IPS-18a (cell line): ENCODE measurements at regions not wholly inside any gene's neighbourhood (a gene's known extent, or its start where the extent isn't known, plus 50 kb on each side); places are given as distances from the start of the nearest gene placed in this dataset.

Experiments
- H3K27ac ChIP-seq: one replicate; pipeline ENCODE4 v1.5.1; 2013; ENCODE audit warnings: low read length
- H3K27me3 ChIP-seq: one replicate; pipeline ENCODE4 v1.6.1; 2013; ENCODE audit warnings: mild to moderate bottlenecking, low read length; ENCODE audit not compliant: control insufficient read depth, insufficient read depth
- H3K36me3 ChIP-seq: one replicate; pipeline ENCODE4 v1.6.1; 2013; ENCODE audit warnings: low read depth, low read length; ENCODE audit not compliant: control insufficient read depth
- H3K4me1 ChIP-seq: one replicate; pipeline ENCODE4 v1.6.1; 2013; ENCODE audit warnings: low read depth, low read length; ENCODE audit not compliant: control insufficient read depth
- H3K4me3 ChIP-seq: one replicate; pipeline ENCODE4 v1.5.1; 2013; ENCODE audit warnings: low read length
- H3K9ac ChIP-seq: one replicate; pipeline ENCODE4 v1.6.1; 2013; ENCODE audit warnings: mild to moderate bottlenecking, low read length, moderate library complexity
- H3K9me3 ChIP-seq: one replicate; pipeline ENCODE4 v1.6.1; 2013; ENCODE audit warnings: low read depth, low read length; ENCODE audit not compliant: control insufficient read depth

DNA sequence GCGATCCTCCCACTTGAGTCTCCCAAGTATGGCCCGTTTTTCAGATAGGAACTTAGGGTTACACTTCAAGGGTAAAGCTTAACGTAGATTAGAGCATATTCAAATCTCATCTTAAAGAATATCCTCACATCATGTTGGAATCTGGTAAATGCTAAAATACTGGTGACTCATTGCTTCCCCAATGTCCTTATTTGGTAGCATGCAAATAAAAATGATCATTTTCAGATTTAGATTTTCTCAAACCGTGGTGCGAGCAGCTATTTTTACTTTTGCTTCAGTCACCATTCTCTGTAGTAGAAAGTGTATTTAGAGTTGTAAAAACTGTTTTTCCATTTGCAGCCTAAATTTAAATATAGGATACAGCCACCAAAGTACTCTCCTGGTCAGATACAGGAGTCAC is 101.5 kb upstream of the MAML3 start:
- H3K9me3 ChIP-seq, result no peaks in the 10 kb centered on the region
- peaks cover 20% of the 10 kb centered on the region for H3K4me1 ChIP-seq
- peaks cover 24% of the 10 kb centered on the region for H3K27me3 ChIP-seq
- no peak overlapping the region for H3K4me3 ChIP-seq
- H3K36me3 ChIP-seq, result no peaks in the 10 kb centered on the region
- H3K27ac ChIP-seq, result no peak overlapping the region
- no peak overlapping the region for H3K9ac ChIP-seq

GRCh38 chr4:140254651-140255299 is 100.8 kb upstream of the MAML3 start:
- no peak overlapping the region for H3K9ac ChIP-seq
- peaks cover 20% of the 10 kb centered on the region for H3K4me1 ChIP-seq
- H3K27me3 ChIP-seq, result peaks cover 24% of the 10 kb centered on the region
- H3K36me3 ChIP-seq, result no peaks in the 10 kb centered on the region
- no peak overlapping the region for H3K27ac ChIP-seq
- H3K4me3 ChIP-seq, result no peak overlapping the region
- H3K9me3 ChIP-seq, result no peaks in the 10 kb centered on the region

DNA sequence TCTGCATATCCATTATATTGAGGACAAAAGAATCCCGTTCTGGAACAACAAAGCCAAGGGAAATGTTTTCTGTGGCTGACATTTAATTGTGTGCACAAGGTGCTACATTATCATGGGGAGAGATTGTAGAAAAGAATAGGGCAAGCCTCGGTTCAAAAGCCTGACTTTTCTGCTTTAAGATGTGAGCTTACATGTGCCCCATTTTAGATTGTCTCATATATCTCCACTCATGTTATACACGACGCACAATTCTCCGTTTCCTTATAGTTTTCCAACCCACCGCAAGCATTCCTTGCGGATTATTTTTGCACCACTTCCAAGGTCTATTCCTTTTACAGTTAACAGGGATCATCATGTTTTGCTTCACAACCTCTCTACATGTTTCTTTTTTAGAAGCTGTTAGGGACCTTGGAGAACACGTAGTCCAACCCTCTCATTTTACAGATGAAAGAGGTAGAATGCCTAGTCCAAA is 99.6 kb upstream of the MAML3 start:
- Histone ChIP-seq H3K4me1 (peaks cover 23% of the 10 kb centered on the region), H3K9me3 (no peaks in the 10 kb centered on the region), H3K27ac (no peak overlapping the region), H3K27me3 (peaks cover 24% of the 10 kb centered on the region), H3K9ac (peak overlapping the region; percentile 19), H3K36me3 (no peaks in the 10 kb centered on the region), H3K4me3 (no peak overlapping the region)

DNA sequence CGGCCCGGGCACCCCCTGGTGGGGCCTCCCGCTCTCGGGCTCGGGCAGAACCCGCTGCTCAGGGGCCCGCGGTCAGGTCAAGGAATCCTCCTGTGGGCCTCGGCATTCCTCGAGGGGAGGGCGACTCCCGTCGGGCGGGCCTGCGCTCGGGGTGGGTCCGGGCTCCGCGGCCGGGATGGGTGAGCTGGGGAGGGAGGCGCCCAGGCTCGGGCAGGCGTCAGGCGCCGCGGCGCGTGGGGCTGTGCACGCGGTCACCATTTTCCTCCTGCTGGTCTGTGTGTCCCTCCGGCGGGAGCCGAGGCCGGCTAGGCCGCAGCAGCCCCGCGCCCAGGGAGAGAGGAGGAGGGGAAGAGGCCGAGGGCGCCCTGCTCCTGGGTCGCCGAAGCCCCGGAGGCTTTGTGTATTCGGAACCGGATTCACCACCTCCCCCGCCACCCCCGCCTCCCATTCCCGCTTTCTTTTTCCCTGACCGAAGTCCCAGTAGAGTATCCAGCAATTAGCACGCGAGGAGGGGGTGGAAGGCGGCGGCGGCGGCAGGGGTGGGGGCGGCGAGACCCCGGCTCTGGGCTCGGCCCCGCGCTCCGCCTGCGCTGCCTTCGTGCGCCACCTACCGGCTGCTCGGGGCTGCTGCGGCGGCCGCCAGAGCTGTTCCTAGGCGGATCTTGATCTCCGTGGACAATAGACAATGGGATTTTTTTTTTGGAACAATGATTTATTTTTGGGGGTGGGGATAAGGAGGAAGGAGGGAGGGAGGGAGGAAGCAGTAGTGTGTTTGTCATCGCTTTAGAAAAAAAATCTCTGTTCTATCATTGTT is 99.0 kb upstream of the MAML3 start:
- Histone ChIP-seq H3K27ac (no peak overlapping the region), H3K4me1 (peaks cover 23% of the 10 kb centered on the region)

DNA sequence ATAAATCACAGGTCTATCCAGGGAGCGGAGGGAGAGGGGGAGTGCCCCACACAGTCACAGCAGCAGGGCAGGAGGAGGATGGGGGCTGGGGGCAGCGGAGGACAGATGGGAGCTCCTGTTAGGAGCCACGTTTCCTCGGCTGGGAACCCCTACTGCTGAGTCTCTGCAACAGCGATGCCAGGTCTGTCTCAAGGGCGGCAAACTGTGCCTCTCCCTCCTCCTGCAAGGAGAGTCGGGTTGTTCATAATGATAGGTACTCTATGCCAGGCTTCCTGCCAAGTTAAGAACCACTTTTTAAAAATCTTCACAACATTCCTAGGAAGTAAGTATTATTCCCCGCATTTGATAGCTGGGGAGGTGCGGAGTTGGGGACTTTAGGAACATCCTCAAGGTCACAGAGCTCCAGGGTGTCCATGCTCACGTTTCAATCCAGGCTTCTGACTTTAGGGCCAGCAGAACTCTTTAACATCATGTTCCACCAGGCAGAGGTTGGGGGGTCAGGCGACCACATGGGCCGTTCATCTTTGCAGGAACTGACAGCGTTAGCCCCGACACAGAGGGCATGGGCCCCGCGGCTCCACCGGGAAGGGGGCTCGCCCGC is 98.3 kb upstream of the MAML3 start:
- Histone ChIP-seq H3K27ac (no peak overlapping the region), H3K4me1 (peaks cover 23% of the 10 kb centered on the region), H3K27me3 (peaks cover 24% of the 10 kb centered on the region), H3K9ac (peak overlapping the region; percentile 68), H3K36me3 (no peaks in the 10 kb centered on the region), H3K9me3 (no peaks in the 10 kb centered on the region), H3K4me3 (peak overlapping the region; percentile 51)

More for the DNA sequence above, 99.0 kb upstream of the MAML3 start:
- Histone ChIP-seq H3K9me3 (no peaks in the 10 kb centered on the region), H3K27me3 (peaks cover 24% of the 10 kb centered on the region), H3K4me3 (peak overlapping the region; percentile 51), H3K36me3 (no peaks in the 10 kb centered on the region), H3K9ac (peak overlapping the region; percentile 68)

DNA sequence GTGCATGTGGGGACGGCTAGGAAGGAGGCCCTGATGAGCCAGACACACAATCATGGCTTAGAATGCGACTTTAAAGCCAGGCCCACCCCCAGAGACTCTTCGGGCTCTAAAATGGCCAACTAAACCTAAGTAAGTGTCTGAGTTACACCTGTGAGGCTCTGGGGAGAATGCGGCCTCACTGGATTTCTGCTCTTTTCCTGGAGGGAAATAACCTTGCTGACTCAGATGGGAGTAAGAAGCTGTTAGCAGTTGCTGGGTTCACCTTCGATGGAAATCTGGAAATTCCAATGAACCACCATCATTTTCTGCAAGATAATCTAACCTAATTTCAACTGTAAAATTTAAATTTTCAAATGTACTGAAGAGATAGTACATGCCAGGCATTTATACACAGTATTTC is 97.6 kb upstream of the MAML3 start:
- peaks cover 24% of the 10 kb centered on the region for H3K27me3 ChIP-seq
- H3K9me3 ChIP-seq, result no peaks in the 10 kb centered on the region
- peaks cover 23% of the 10 kb centered on the region for H3K4me1 ChIP-seq
- H3K27ac ChIP-seq, result no peak overlapping the region
- H3K9ac ChIP-seq, result no peak overlapping the region
- no peak overlapping the region for H3K4me3 ChIP-seq
- no peaks in the 10 kb centered on the region for H3K36me3 ChIP-seq

- no peaks in the 10 kb centered on the region for H3K9me3 ChIP-seq
- H3K36me3 ChIP-seq, result no peaks in the 10 kb centered on the region
- H3K4me1 ChIP-seq, result peaks cover 23% of the 10 kb centered on the region
- H3K9ac ChIP-seq, result no peak overlapping the region
- H3K27ac ChIP-seq, result no peak overlapping the region
- H3K4me3 ChIP-seq, result no peak overlapping the region
- peaks cover 24% of the 10 kb centered on the region for H3K27me3 ChIP-seq
Observed at GRCh38 chr4:140250989-140251552, 97.1 kb upstream of the MAML3 start.

DNA sequence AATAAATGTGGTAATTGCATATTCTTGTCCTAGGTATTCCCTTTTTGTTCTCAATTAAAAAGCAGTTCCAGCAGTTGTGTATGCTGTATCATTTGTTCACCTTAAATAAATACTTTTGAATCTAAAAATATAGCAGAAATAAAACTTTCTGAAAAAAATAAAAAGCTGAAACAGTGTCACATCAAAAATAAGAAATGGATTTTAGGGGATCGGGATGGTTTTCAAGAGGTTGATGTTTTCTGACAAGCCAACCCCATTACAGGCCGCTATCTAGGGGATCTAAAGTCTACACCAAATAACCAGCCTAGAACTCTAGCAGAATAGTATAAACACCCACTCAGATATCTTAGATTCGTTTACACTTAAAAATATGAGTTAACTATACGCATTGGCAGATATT is 95.4 kb upstream of the MAML3 start:
- Histone ChIP-seq H3K9me3 (no peaks in the 10 kb centered on the region), H3K27ac (no peak overlapping the region), H3K4me1 (peaks cover 19% of the 10 kb centered on the region), H3K36me3 (no peaks in the 10 kb centered on the region), H3K9ac (no peak overlapping the region), H3K27me3 (peaks cover 24% of the 10 kb centered on the region), H3K4me3 (no peak overlapping the region)

- Histone ChIP-seq H3K4me1 (peaks cover 21% of the 10 kb centered on the region), H3K27me3 (peaks cover 14% of the 10 kb centered on the region), H3K4me3 (no peak overlapping the region), H3K27ac (no peak overlapping the region), H3K9me3 (no peaks in the 10 kb centered on the region), H3K36me3 (no peaks in the 10 kb centered on the region), H3K9ac (no peak overlapping the region)
Observed at GRCh38 chr4:140247237-140247636, 93.3 kb upstream of the MAML3 start.

DNA sequence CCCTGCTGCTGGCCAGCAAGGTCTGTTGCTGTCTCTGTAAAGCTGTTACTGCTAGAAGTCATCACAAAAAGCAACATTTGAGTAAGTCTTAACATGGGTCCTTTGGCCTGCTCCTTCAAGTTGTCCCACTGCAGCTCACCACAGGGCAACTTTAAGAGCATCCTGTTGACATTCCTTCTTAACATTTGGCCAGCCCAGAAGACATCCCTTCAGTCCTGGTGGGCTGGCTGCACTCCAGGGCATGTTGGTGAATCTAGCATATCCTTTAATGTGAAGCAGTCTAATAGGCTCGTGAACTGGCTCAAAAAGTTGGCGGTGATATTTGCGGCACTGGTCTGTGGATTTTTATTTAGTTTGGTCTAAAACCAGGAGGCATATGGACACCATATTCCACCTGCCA is 92.2 kb upstream of the MAML3 start:
- Histone ChIP-seq H3K36me3 (no peaks in the 10 kb centered on the region), H3K4me3 (no peak overlapping the region), H3K27ac (no peak overlapping the region), H3K27me3 (peaks cover 4% of the 10 kb centered on the region), H3K4me1 (peaks cover 15% of the 10 kb centered on the region), H3K9ac (no peak overlapping the region), H3K9me3 (no peaks in the 10 kb centered on the region)

GRCh38 chr4:140244328-140244727 is 90.3 kb upstream of the MAML3 start:
- peaks cover 20% of the 10 kb centered on the region for H3K4me1 ChIP-seq
- H3K27me3 ChIP-seq, result no peaks in the 10 kb centered on the region
- no peak overlapping the region for H3K27ac ChIP-seq
- no peaks in the 10 kb centered on the region for H3K9me3 ChIP-seq
- H3K4me3 ChIP-seq, result no peak overlapping the region
- H3K36me3 ChIP-seq, result no peaks in the 10 kb centered on the region
- no peak overlapping the region for H3K9ac ChIP-seq
